Omental fat pad (tissue), 3 donors: ENCODE measurements at regions not wholly inside any gene's neighbourhood (a gene's known extent, or its start where the extent isn't known, plus 50 kb on each side); places are given as distances from the start of the nearest gene placed in this dataset.

Experiments
- ATAC-seq: fragments of 150-250 bp; one replicate; pipeline ENCODE4 v1.9.1; 2016; ENCODE audit warnings: mild to moderate bottlenecking, moderate library complexity; ENCODE audit not compliant: low FRiP score
- DNase-seq: peaks from one replicate; pipeline ENCODE4 v3.0.0-alpha.2; 2019; ENCODE audit warnings: low spot score
- TF ChIP-seq, protein P1 (sequence below), 3 donors: fragments of 450-650 bp; IDR thresholded peaks; one replicate each; pipeline ENCODE4 v1.5.1; 2016 to 2017; ENCODE audit warnings: antibody characterized with exemption in 3 of 3, mild to moderate bottlenecking in 3 of 3, moderate library complexity in 2 of 3

DNA sequence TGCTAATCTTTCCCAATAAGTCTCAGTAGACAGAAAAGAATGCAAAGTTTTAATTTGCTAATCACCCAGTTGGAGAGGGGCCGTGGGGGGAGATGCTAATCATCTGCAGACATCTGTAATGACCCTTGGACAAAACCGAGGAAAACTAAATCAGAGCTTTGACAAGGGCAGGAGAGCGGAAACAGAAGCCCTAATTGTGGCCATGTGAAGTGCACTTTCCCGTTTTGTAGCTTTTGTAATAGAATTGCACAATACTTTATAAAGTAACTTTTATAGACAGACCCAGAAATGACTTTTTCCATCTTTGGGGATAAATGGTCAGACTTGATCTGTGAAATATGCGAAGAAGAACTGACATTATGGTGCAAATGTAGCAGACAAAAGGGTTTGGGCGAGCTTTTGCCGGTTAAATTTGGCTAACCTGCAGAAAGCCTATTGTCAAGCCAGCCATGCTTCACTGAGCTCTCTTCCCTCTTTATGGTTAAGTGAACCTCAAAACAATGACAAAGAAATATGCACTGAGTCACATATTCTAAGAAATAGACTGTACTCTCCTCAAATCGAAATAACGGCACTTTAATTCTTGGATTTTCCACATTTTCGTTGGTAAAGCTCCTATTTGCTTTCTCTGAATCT lies 980.1 kb upstream of the POU3F3 start:
- ATAC-seq (no peak), DNase-seq (no peak)
- TF ChIP-seq, protein P1, sequence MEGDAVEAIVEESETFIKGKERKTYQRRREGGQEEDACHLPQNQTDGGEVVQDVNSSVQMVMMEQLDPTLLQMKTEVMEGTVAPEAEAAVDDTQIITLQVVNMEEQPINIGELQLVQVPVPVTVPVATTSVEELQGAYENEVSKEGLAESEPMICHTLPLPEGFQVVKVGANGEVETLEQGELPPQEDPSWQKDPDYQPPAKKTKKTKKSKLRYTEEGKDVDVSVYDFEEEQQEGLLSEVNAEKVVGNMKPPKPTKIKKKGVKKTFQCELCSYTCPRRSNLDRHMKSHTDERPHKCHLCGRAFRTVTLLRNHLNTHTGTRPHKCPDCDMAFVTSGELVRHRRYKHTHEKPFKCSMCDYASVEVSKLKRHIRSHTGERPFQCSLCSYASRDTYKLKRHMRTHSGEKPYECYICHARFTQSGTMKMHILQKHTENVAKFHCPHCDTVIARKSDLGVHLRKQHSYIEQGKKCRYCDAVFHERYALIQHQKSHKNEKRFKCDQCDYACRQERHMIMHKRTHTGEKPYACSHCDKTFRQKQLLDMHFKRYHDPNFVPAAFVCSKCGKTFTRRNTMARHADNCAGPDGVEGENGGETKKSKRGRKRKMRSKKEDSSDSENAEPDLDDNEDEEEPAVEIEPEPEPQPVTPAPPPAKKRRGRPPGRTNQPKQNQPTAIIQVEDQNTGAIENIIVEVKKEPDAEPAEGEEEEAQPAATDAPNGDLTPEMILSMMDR (IDR thresholded peaks at IDR 0.05), result no peak

GRCh38 chr2:103875131-103875530 lies 978.8 kb upstream of the POU3F3 start:
- no peak for ATAC-seq
- DNase-seq, result no peak
- TF ChIP-seq, protein P1 (IDR thresholded peaks at IDR 0.05), result no peak

DNA sequence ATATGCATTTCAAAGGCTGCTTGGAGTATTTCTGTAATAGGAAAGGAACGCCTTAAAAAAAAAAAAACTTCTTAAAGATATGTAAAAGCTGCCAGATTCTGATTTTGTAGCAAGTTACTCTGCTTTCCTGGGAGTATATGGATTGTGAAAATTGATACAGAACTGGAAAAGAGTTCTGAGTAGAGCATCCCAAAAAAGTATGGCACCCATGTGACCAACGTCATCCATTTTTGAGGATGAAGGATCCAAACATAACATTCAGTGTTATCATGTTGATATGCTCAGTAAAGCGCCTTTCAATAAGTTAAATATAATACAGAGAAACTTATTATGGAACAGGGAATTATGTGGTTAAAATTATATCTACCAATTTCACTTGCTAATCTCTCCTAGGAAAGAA lies 978.4 kb upstream of the POU3F3 start:
- DNase-seq, result no peak
- ATAC-seq, result no peak

DNA sequence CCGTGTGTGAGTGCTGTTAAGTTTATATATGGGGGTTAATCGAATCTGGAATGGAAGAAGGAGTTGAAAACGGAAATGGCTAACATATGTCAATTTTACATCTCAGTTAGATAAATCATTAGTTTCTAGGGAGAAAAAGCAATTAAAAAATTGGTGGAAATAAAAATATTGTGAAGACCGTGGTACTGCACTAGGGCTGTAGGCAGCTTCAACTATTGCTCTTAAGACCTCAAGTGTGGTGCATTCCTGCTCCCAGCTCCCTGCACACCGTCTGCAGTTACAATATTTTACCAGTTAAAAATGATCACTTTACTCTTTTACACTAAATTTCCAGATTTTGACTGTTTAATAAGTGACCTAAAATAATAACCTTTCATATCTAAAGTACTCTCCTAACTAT lies 977.3 kb upstream of the POU3F3 start:
- DNase-seq, result no peak
- ATAC-seq, result no peak
- TF ChIP-seq, protein P1 (IDR thresholded peaks at IDR 0.05), result no peak

More for the DNA sequence above, 978.4 kb upstream of the POU3F3 start:
- TF ChIP-seq, protein P1 (IDR thresholded peaks at IDR 0.05), result no peak

DNA sequence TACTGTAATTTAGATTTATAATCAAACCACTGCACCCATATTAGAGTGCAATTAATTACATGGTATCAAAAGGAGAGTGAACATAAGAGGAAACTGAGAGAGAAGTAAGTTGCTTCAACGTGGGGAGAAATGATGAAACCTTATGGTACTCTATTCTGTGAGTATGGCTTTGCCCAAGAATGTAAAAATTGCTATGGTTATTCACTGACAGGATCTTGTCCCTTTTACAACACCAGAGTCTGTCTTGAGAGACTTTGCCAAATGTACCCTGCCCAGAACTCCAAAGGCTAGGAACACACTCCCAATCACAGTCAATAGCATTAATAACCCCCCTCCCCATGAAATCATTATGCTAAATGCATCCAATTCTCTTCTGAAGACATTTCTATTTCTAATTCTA lies 974.8 kb upstream of the POU3F3 start:
- no peak for ATAC-seq
- TF ChIP-seq, protein P1 (IDR thresholded peaks at IDR 0.05), result no peak
- DNase-seq, result no peak

DNA sequence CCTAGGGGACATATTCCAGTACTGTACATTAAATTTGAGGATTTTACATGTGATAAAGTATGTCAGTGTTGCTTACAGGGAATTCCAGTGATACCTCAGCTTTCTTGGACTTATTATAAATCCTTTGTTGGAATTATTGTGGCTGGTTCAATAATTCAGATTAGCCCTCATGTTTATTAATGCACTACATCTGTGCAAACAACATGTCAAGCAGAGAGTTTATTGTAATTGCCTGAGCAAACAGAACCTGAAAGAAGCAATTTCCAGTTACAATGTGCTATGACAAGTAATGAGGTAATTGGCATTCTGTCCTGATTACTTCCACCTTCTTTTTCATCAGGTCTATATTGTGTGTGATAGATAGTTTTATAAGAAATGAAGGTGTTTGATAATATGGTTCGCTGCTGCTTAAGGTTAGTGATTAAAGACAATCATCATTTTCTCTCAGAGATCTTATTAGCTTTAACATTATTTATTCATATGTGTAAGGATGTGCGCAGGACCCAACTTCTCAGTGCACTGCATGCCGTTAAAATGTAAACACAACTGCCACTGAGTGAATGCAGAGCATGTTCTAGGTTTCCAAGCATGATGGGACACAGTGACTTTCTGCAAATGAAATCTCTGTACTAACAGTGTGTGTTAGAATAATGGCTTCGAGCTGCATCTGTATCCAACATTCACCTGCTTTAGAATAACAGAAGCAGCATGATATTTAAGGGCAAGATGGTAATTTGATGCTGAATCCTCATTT lies 973.7 kb upstream of the POU3F3 start:
- TF ChIP-seq, protein P1 (IDR thresholded peaks at IDR 0.05), result no peak
- DNase-seq, result no peak
- ATAC-seq, result no peak

- ATAC-seq (no peak), DNase-seq (no peak)
- TF ChIP-seq, protein P1 (IDR thresholded peaks at IDR 0.05), result no peak
These were observed 966.3 kb upstream of the POU3F3 start for GRCh38 chr2:103887625-103888024.
